PFSK-1 (cell line): ENCODE measurements at regions not wholly inside any gene's neighbourhood (a gene's known extent, or its start where the extent isn't known, plus 50 kb on each side); places are given as distances from the start of the nearest gene placed in this dataset.

Experiments
- FOXP2 ChIP-seq: optimal IDR thresholded peaks from 2 replicates; pipeline ENCODE3; 2011; ENCODE audit warnings: borderline replicate concordance, control low read depth, inconsistent platforms; ENCODE audit not compliant: insufficient read depth; ENCODE audit errors: extremely low read length, extremely low read depth
- POLR2AphosphoS5 ChIP-seq: IDR thresholded peaks from 2 replicates; pipeline ENCODE4 v1.6.1; 2012; ENCODE audit warnings: low read depth, mild to moderate bottlenecking, control low read depth, low read length, moderate library complexity
- SIN3A ChIP-seq: IDR thresholded peaks from 2 replicates; pipeline ENCODE4 v1.6.1; 2012; ENCODE audit warnings: mild to moderate bottlenecking, low read length, moderate library complexity, borderline replicate concordance; ENCODE audit not compliant: insufficient read depth
- TAF1 ChIP-seq: IDR thresholded peaks from 2 replicates; pipeline ENCODE4 v1.6.1; 2012; ENCODE audit warnings: low read length, control low read depth, borderline replicate concordance; ENCODE audit not compliant: insufficient read depth
- TF ChIP-seq, protein P1 (sequence below), 2 experiments: IDR thresholded peaks; 2 replicates each; pipeline versions ENCODE4 v1.6.1 to v1.8.0; 2011 to 2012; ENCODE audit warnings: low read depth in 2 of 2, low read length in 2 of 2, control low read depth in 1 of 2, inconsistent platforms in 1 of 2, mild to moderate bottlenecking in 1 of 2, moderate library complexity in 1 of 2; ENCODE audit not compliant: insufficient read depth in 1 of 2

DNA sequence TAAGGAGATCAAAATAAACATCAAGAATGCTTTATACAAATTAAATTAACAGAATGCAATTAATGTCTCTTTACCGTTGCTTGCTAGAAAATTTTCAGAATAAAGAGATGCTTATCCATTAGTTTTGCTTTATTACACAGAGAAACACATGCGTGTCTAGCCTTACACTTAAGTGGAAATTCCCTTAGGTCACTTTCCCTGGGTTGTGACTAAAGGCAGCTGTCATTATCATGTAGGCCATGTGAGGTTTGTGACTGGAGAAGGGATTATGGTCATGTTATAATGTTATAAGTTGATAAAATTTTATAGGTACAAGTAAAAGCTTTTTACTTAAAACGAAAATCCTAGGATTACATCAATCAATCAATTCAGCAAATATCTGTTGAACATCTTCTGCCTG lies 121.0 kb downstream of the KCNRG start:
- TF ChIP-seq POLR2AphosphoS5: no peak
- TF ChIP-seq TAF1: no peak
- no peak for TF ChIP-seq SIN3A
- no peak for TF ChIP-seq FOXP2
- TF ChIP-seq, protein P1, sequence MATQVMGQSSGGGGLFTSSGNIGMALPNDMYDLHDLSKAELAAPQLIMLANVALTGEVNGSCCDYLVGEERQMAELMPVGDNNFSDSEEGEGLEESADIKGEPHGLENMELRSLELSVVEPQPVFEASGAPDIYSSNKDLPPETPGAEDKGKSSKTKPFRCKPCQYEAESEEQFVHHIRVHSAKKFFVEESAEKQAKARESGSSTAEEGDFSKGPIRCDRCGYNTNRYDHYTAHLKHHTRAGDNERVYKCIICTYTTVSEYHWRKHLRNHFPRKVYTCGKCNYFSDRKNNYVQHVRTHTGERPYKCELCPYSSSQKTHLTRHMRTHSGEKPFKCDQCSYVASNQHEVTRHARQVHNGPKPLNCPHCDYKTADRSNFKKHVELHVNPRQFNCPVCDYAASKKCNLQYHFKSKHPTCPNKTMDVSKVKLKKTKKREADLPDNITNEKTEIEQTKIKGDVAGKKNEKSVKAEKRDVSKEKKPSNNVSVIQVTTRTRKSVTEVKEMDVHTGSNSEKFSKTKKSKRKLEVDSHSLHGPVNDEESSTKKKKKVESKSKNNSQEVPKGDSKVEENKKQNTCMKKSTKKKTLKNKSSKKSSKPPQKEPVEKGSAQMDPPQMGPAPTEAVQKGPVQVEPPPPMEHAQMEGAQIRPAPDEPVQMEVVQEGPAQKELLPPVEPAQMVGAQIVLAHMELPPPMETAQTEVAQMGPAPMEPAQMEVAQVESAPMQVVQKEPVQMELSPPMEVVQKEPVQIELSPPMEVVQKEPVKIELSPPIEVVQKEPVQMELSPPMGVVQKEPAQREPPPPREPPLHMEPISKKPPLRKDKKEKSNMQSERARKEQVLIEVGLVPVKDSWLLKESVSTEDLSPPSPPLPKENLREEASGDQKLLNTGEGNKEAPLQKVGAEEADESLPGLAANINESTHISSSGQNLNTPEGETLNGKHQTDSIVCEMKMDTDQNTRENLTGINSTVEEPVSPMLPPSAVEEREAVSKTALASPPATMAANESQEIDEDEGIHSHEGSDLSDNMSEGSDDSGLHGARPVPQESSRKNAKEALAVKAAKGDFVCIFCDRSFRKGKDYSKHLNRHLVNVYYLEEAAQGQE (IDR thresholded peaks at IDR 0.05; ENCODE audit: insufficient read depth in 1 of 2, low read depth in 2 of 2, low read length in 2 of 2): no peak
